GM12891 (cell line): ENCODE measurements at regions not wholly inside any gene's neighbourhood (a gene's known extent, or its start where the extent isn't known, plus 50 kb on each side); places are given as distances from the start of the nearest gene placed in this dataset.

ENCODE experiments used
- DNase-seq: peaks from one replicate; pipeline ENCODE4 v3.0.0; 2011; ENCODE audit warnings: low spot score; ENCODE audit not compliant: insufficient read length
- FAIRE-seq: peaks from 2 replicates; lab custom pipeline; 2011; peaks lifted over from hg19 to GRCh38; lab: Jason Lieb, UNC
- PAX5 ChIP-seq: IDR thresholded peaks from 2 replicates; pipeline ENCODE4 v1.6.1; 2011; ENCODE audit warnings: low read length, moderate library complexity, mild to moderate bottlenecking; ENCODE audit not compliant: insufficient read depth, severe bottlenecking
- POLR2A ChIP-seq: IDR thresholded peaks from 2 replicates; pipeline ENCODE4 v1.6.1; 2011; ENCODE audit warnings: low read depth, low read length, control low read depth
- POLR2AphosphoS5 ChIP-seq: IDR thresholded peaks from 2 replicates; pipeline ENCODE4 v1.6.1; 2011; ENCODE audit warnings: low read depth, low read length, control low read depth
- POU2F2 ChIP-seq: IDR thresholded peaks from 2 replicates; pipeline ENCODE4 v1.6.1; 2011; ENCODE audit warnings: low read depth, mild to moderate bottlenecking, control low read depth, low read length, moderate library complexity
- SPI1 ChIP-seq: IDR thresholded peaks from 2 replicates; pipeline ENCODE4 v1.6.1; 2011; ENCODE audit warnings: low read depth, low read length, control low read depth
- TAF1 ChIP-seq: IDR thresholded peaks from 2 replicates; pipeline ENCODE4 v1.6.1; 2011; ENCODE audit warnings: low read depth, low read length, control low read depth

- no peak for FAIRE-seq
- TF ChIP-seq POU2F2 (no peak), PAX5 (no peak), POLR2A (no peak), POLR2AphosphoS5 (no peak), TAF1 (no peak), SPI1 (no peak)
- DNase-seq, result no peak
Measured at GRCh38 chr22:19630614-19631013, 83.7 kb upstream of the SEPTIN5 start.

DNA sequence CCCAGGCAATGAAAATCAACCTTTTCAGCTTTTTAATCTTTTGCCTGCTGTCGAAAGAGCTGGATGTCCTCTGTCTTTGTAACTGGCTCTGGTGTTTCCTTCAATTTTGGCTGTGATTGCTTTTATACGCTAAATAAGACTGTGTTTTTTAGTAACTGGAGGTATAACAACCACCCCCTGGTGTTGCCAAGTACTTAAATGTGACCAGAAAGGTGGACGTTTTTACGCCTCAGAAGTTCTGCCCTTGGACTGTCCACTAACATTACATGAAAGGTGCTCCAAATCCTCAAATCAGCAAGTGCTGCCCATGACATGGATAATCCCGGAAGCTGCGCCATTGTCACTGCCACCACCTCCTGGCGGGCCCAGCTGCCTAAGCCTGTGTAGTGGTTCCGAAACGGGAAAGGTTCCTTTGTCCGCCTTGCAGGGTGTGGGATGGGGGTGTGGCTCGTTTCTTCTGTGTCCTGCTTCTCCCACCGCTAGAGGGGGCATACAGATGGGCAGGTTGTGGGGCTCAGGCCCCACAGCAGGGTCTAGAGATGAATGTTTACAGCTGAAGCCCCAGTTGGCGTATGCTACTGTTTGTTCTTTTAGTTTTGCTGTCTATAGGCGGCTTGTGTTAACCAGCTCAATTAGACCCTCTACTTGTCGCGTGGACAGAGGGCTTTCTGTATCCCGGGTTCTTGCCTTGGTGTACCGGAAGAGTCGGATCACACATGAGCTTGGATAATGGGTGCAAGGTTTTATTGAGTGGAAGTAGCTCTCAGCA, 82.2 kb upstream of the SEPTIN5 start:
- DNase-seq (no peak), FAIRE-seq (peak; percentile 35)
- no peak for TF ChIP-seq POU2F2

- no peak for DNase-seq
- no peak for FAIRE-seq
Measured at GRCh38 chr22:19632668-19633148, 81.6 kb upstream of the SEPTIN5 start.

DNA sequence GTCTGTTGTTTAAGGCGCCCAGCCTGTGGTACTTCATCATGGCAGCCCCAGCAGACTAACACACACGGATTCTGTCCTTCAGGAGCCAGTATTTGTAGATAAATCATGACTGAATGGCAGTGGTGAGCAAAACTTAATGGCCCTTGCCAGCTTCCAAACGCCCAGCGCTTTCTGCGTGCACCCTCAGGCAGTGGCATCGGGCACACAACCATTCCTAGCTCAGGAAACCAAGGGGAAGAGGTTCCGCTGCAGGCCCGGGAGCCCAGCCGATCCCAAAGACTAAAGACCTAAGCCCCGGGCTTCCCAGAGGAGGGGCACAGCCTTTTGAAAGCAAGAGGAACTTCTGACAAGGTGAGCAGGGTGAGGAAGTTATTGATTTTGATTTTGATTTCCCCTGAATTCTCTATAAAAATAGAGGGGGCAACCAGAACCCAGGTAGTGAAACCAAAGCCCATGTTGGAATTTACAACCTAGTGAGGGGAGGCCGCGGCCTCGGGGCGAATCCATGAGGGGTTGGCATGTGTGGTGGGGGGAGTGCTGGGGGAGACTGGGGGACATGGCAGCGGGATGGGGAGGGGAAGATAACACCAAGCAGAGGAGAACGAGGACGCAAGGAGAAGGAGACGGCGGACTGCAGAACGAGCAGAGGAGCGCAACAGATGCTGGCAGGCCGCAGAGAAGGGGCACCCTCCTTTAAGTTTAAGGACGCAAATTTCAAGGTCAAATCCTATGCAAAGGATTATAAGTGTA, 79.9 kb upstream of the SEPTIN5 start:
- no peak for TF ChIP-seq TAF1
- no peak for TF ChIP-seq POLR2A
- TF ChIP-seq POLR2AphosphoS5, result no peak
- DNase-seq, result no peak
- no peak for FAIRE-seq

More at GRCh38 chr22:19632668-19633148, 81.6 kb upstream of the SEPTIN5 start:
- TF ChIP-seq POLR2A, result no peak
- TF ChIP-seq POU2F2, result no peak
- TF ChIP-seq TAF1, result no peak
- no peak for TF ChIP-seq PAX5
- no peak for TF ChIP-seq POLR2AphosphoS5
- TF ChIP-seq SPI1, result no peak

- no peak for DNase-seq
- TF ChIP-seq TAF1 (no peak), POU2F2 (no peak), SPI1 (no peak), PAX5 (no peak), POLR2A (no peak), POLR2AphosphoS5 (no peak)
Measured at GRCh38 chr22:19635644-19636043, 78.7 kb upstream of the SEPTIN5 start.

DNA sequence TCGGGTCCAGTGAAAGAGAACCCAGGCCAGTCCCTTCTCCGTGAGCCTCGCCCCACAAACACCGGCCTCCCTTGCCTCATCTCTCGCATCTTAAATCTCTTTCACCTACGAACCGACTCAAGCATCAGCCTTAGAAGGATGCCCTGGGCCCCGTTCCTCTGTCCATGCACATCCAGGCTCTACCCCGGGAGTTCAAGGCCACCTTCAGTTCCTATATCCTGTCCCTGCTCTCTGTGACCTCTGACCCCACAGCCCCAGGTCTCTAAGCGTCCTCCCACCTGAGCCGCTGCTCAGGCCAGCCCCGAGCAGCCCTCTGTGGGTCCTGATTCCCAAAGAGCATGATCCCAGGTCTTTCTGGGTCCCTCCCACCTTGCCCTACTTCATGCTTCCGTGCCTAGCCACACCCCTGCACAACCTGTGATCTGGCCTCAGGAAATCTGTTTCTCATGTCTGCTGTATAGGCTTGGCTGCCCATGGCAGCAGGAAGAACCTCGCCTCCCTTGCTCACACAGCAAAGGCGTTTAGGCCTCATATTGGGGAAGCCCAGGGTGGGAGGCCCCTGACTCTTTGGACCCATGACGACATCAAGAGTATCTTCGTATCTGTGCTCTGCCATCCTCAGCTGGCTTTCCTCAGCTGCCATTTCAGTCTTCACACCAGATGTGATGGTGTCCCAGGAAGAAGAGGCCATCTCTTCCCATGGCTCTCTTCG, 77.5 kb upstream of the SEPTIN5 start:
- TF ChIP-seq POLR2AphosphoS5 (no peak), SPI1 (no peak), PAX5 (no peak), POU2F2 (no peak), TAF1 (no peak), POLR2A (no peak)
- no peak for DNase-seq
- FAIRE-seq, result no peak

More at GRCh38 chr22:19635644-19636043, 78.7 kb upstream of the SEPTIN5 start:
- FAIRE-seq, result no peak

DNA sequence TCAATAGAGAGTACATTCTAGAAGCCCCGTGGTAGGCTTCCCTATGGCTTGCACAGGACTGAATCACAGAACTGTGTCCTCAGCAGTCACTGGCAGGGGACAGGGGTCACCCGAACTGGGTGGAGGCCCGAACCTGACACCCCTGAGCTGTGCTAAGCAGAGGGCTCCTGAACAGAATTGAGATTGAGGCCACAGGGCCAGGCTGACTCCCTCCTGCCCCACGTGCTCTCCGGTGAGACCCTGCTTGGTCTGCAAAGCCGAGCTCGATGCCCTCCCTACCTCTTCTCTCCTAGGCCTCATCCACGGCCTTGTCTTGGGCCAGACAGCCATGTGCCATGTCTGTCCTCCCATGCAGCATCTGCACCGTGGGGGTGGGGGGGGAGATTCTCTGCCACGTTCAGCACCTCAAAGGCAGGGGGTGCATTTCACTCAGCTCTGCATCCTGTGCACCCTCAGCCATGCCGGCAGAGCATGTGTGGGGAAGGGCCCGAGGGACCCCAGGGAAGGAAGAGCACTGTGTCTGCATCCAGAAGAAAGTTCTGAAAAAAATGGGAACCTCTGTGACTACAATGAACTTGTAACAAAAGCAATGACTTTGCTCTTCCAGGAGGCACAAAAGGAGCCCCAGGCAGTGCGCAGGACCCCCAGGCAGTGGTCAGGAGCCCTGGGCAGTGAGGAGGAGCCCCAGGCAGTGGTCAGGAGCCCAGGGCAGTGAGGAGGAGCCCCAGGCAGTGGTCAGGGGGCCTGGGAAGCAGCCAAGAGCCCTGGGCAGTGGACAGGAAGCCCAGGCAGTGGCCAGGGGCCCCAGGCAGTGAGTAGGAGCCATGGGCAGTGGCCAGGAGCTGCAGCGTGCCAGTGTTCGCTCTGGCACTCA, 76.7 kb upstream of the SEPTIN5 start:
- FAIRE-seq (no peak), DNase-seq (no peak)
- no peak for TF ChIP-seq SPI1
- TF ChIP-seq POLR2AphosphoS5, result no peak
- TF ChIP-seq POLR2A, result no peak
- TF ChIP-seq PAX5, result no peak
- no peak for TF ChIP-seq TAF1
- no peak for TF ChIP-seq POU2F2

DNA sequence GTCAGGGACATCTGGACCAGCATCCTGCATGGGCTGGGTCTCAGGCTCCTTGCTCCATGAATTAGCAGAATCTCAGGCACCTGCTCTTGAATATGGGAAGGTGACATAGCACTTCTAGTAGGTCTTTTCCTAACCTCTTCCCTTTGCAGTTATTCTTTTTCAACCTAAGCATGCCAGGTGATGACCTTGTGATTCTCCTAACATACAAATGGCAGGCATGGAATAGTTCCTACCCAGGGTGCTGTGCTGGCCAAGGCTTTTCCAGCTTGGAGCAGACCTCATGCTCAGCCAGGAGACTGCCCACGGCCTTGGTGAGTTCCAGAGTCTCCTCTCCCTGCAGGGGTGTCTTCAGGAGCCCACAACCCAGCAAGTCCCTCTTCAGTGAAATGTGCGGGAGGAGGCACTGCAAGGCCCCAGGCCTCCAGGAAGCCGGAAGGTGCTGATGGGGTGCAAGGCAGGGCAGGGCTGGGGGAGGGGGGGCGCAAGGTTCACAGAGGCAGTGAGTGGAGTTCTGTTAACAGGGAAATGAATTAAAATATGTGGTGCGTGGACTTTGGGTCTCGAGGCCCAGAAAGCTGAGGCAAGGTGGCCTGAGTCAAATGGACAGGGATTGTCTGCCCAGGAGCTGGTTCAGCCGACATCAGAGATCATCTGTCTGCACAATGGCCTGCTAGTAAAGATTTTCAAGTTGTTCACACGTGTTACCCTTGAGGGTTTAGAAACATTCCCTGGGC, 75.9 kb upstream of the SEPTIN5 start:
- no peak for FAIRE-seq
- TF ChIP-seq TAF1 (no peak), POU2F2 (no peak), SPI1 (no peak), PAX5 (no peak), POLR2A (no peak)
- DNase-seq, result no peak

DNA sequence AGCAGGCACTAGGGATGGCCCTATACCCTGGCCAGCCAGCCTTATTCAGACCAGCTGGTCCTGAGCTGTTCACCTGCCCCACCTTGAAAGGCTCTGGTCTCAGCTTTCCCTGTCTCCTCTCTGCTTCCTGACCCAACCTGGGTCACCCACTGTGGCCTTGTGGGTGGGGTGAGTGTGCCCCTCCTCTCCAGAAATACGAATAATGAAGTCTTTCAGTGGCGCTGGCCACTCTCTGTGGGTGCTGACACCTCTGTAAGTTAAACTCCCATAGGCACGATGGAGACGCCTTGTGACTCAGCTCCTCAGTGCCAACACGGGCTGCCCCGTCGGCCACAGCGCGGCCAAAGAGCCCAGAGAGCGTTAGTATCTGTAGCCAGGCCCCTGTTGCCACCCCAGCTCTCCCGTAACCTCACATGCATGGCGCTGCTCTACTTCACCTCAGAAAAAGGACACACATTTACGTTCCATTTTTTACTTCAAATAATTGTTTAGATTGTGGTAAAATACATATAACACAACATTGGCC, 74.6 kb upstream of the SEPTIN5 start:
- FAIRE-seq, result no peak
- TF ChIP-seq SPI1, result no peak
- no peak for DNase-seq
